Mesenchymal stem cell (in vitro differentiated cells and primary cell): ENCODE measurements at regions not wholly inside any gene's neighbourhood (a gene's known extent, or its start where the extent isn't known, plus 50 kb on each side); places are given as distances from the start of the nearest gene placed in this dataset.
A peak's percentile ranks its signal among the peaks of the same experiment; 100 is the strongest.
"Not testable (repeated sequence)": the region's sequence is repeated elsewhere in the genome, so short reads cannot be mapped to it uniquely, and the experiment has no call there.

ENCODE experiments used
- DNase-seq: peaks from one replicate; pipeline ENCODE4 v3.0.0-alpha.2; 2013
- H2AFZ ChIP-seq: one replicate; pipeline ENCODE4 v1.6.1; 2013; ENCODE audit warnings: low read depth, mild to moderate bottlenecking, control low read depth, inconsistent platforms, low read length, moderate library complexity
- H2AK5ac ChIP-seq: 2 replicates; pipeline ENCODE4 v1.6.1; 2013; ENCODE audit warnings: low read length, moderate library complexity, mild to moderate bottlenecking, inconsistent platforms; ENCODE audit not compliant: severe bottlenecking
- H2BK120ac ChIP-seq: one replicate; pipeline ENCODE4 v1.6.1; 2013; ENCODE audit warnings: low read depth, mild to moderate bottlenecking, inconsistent platforms, low read length, moderate library complexity
- H2BK12ac ChIP-seq, 2 experiments: one replicate each; pipeline ENCODE4 v1.6.1; 2013; ENCODE audit warnings: inconsistent platforms in 2 of 2, low read length in 2 of 2, mild to moderate bottlenecking in 2 of 2, moderate library complexity in 2 of 2, control low read depth in 1 of 2
- H2BK15ac ChIP-seq: one replicate; pipeline ENCODE4 v1.6.1; 2013; ENCODE audit warnings: mild to moderate bottlenecking, low read depth, inconsistent platforms; ENCODE audit not compliant: poor library complexity, severe bottlenecking
- H2BK5ac ChIP-seq: 2 replicates; pipeline ENCODE4 v1.6.1; 2013; ENCODE audit warnings: low read depth, mild to moderate bottlenecking, low read length, control low read depth, inconsistent platforms; ENCODE audit not compliant: poor library complexity, severe bottlenecking
- H3K14ac ChIP-seq, 2 experiments: one replicate each; pipeline ENCODE4 v1.6.1; 2013; ENCODE audit warnings: inconsistent platforms in 2 of 2, low read length in 2 of 2, control low read depth in 1 of 2, mild to moderate bottlenecking in 1 of 2, moderate library complexity in 1 of 2
- H3K18ac ChIP-seq, 2 experiments: one replicate each; pipeline ENCODE4 v1.6.1; 2013; ENCODE audit warnings: inconsistent platforms in 2 of 2, low read length in 2 of 2, control low read depth in 1 of 2, low read depth in 1 of 2, mild to moderate bottlenecking in 1 of 2
- H3K23ac ChIP-seq, 2 experiments: one replicate each; pipeline ENCODE4 v1.6.1; 2013; ENCODE audit warnings: inconsistent platforms in 2 of 2, low read length in 2 of 2, mild to moderate bottlenecking in 2 of 2, moderate library complexity in 2 of 2, control low read depth in 1 of 2
- H3K27ac ChIP-seq: 2 replicates; pipeline ENCODE4 v1.5.1; 2013; ENCODE audit warnings: mild to moderate bottlenecking, moderate library complexity, low read length, control low read depth, inconsistent platforms; ENCODE audit not compliant: poor library complexity, severe bottlenecking
- H3K27me3 ChIP-seq, 2 experiments: 2 replicates each; pipeline versions ENCODE4 v1.6.1 to v1.7.0; 2013; ENCODE audit warnings: low read length in 2 of 2, mild to moderate bottlenecking in 2 of 2, moderate library complexity in 2 of 2, control low read depth in 1 of 2, inconsistent platforms in 1 of 2; ENCODE audit not compliant: control insufficient read depth in 1 of 2, insufficient read depth in 1 of 2
- H3K36me3 ChIP-seq, 2 experiments: 2 replicates each; pipeline versions ENCODE4 v1.6.1 to v1.7.0; 2013; ENCODE audit warnings: low read length in 2 of 2, control low read depth in 1 of 2, inconsistent platforms in 1 of 2, low read depth in 1 of 2, mild to moderate bottlenecking in 1 of 2; ENCODE audit not compliant: insufficient read depth in 2 of 2, control insufficient read depth in 1 of 2
- H3K4ac ChIP-seq, 2 experiments: one replicate each; pipeline ENCODE4 v1.6.1; 2013; ENCODE audit warnings: inconsistent platforms in 2 of 2, low read length in 2 of 2, mild to moderate bottlenecking in 2 of 2, moderate library complexity in 2 of 2, control low read depth in 1 of 2, low read depth in 1 of 2
- H3K4me1 ChIP-seq: 2 replicates; pipeline ENCODE4 v1.6.1; 2013; ENCODE audit warnings: low read depth, low read length, control low read depth; ENCODE audit not compliant: control insufficient read depth, insufficient read depth
- H3K4me2 ChIP-seq: 2 replicates; pipeline ENCODE4 v1.6.1; 2013; ENCODE audit warnings: low read length, mild to moderate bottlenecking, inconsistent platforms; ENCODE audit not compliant: poor library complexity, severe bottlenecking
- H3K4me3 ChIP-seq, 2 experiments: 2 replicates each; pipeline versions ENCODE4 v1.5.1 to v1.7.0; 2013; ENCODE audit warnings: low read length in 2 of 2, mild to moderate bottlenecking in 2 of 2, control low read depth in 1 of 2, low read depth in 1 of 2; ENCODE audit not compliant: insufficient read depth in 1 of 2
- H3K79me1 ChIP-seq: replicated peaks from 2 replicates; pipeline ENCODE4 v1.6.1; 2013; ENCODE audit warnings: mild to moderate bottlenecking, control low read depth, low read length, inconsistent platforms; ENCODE audit not compliant: poor library complexity, severe bottlenecking
- H3K9ac ChIP-seq: 2 replicates; pipeline ENCODE4 v1.7.0; 2013; ENCODE audit warnings: mild to moderate bottlenecking, low read length, moderate library complexity
- H3K9me3 ChIP-seq: 2 replicates; pipeline ENCODE4 v1.7.0; 2013; ENCODE audit warnings: mild to moderate bottlenecking, low read length; ENCODE audit not compliant: control insufficient read depth
- H4K8ac ChIP-seq: one replicate; pipeline ENCODE4 v1.6.1; 2013; ENCODE audit warnings: inconsistent platforms, mild to moderate bottlenecking, low read length, moderate library complexity
- H4K91ac ChIP-seq: one replicate; pipeline ENCODE4 v1.6.1; 2013; ENCODE audit warnings: mild to moderate bottlenecking, low read length, inconsistent platforms
- WGBS: methylation state at CpG from one replicate; pipeline ENCODE4 v1.1.7; 2013; ENCODE audit warnings: mixed read lengths; 5-methylcytosine and 5-hydroxymethylcytosine counted together

- H3K36me3 ChIP-seq: no peaks in the 10 kb centered on the region
- H4K91ac ChIP-seq: no peak overlapping the region
- no peak overlapping the region for H2AK5ac ChIP-seq
- no peak overlapping the region for H3K18ac ChIP-seq
- H3K14ac ChIP-seq: no peak overlapping the region
- H2BK15ac ChIP-seq: no peak overlapping the region
- H3K27ac ChIP-seq: no peak overlapping the region
- WGBS: no CpG with 5 or more reads among the region's 1 CpG
- no peak overlapping the region for H3K23ac ChIP-seq
- no peak overlapping the region for H2BK5ac ChIP-seq
- H3K4ac ChIP-seq: no peak overlapping the region
- H3K4me3 ChIP-seq: no peak overlapping the region
- H2BK12ac ChIP-seq: no peak overlapping the region
- H2BK120ac ChIP-seq: no peak overlapping the region
- no peak overlapping the region for H3K4me2 ChIP-seq
- H3K9me3 ChIP-seq: no peaks in the 10 kb centered on the region
- H3K27me3 ChIP-seq: no peaks in the 10 kb centered on the region
- H3K9ac ChIP-seq: no peak overlapping the region
- no peaks in the 10 kb centered on the region for H3K4me1 ChIP-seq
- no peak for DNase-seq
- H2AFZ ChIP-seq: no peak overlapping the region
- H3K79me1 ChIP-seq: no peaks in the 10 kb centered on the region
- H4K8ac ChIP-seq: no peak overlapping the region
These were observed 154.9 kb downstream of the KDM5D start for GRCh38 chrY:19589664-19590063.

DNA sequence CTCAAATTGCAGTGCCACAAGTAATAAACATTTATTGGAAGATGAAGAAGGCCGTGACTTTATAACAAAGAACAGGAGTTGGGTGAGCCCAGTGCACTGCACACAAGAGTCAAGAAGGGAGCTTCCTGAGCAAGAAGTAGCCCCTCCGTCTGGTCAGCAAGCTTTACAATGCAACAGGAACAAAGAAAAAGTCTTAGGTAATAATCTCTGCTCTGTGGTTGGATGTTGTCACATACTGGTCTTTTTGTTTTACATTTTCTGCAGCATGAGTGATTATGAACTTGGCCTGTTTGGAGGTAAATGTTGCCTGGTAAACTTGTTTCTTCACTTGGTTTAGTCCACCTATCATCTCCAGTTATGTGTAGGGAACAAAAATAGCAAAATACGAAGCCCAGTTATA lies 157.2 kb downstream of the KDM5D start:
- H3K4me3 ChIP-seq: no peak overlapping the region
- H2BK5ac ChIP-seq: no peak overlapping the region
- 80% methylated on average over 1 of the region's 3 CpGs for WGBS

DNA sequence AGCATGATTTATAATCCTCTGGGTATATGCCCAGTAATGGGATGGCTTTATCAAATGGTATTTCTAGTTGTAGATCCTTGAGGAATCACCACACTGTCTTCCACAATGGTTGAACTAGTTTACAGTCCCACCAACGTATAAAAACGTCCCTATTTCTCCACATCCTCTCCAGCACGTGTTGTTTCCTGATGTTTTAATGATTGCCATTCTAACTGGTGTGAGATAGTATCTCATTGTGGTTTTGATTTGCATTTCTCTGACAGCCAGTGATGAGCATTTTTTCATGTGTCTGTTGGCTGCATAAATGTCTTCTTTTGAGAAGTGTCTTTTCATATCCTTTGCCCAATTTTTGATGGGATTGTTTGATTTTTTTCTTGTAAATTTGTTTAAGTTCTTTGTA lies 163.5 kb downstream of the KDM5D start:
- not testable (repeated sequence) for H3K4me3 ChIP-seq, H3K27ac ChIP-seq, H3K18ac ChIP-seq, H2AK5ac ChIP-seq, H3K4me2 ChIP-seq, H2BK12ac ChIP-seq, H3K36me3 ChIP-seq, DNase-seq, H3K4me1 ChIP-seq, H2BK15ac ChIP-seq, H3K9ac ChIP-seq, H3K9me3 ChIP-seq, H3K79me1 ChIP-seq, H3K27me3 ChIP-seq, H3K23ac ChIP-seq, H3K4ac ChIP-seq, H2BK5ac ChIP-seq, H4K8ac ChIP-seq, H3K14ac ChIP-seq, H2AFZ ChIP-seq, H2BK120ac ChIP-seq, H4K91ac ChIP-seq
- WGBS: 93% methylated on average over 1 of the region's 3 CpGs

More for the DNA sequence above, 157.2 kb downstream of the KDM5D start:
- Histone ChIP-seq H3K36me3 (no peaks in the 10 kb centered on the region), H3K9ac (no peak overlapping the region), H3K14ac (no peak overlapping the region), H3K79me1 (no peaks in the 10 kb centered on the region), H2BK120ac (no peak overlapping the region), H2BK12ac (no peak overlapping the region), H3K9me3 (no peaks in the 10 kb centered on the region), H2AFZ (no peak overlapping the region), H3K27ac (no peak overlapping the region), H2AK5ac (no peak overlapping the region), H3K23ac (no peak overlapping the region), H2BK15ac (no peak overlapping the region), H3K4me2 (no peak overlapping the region), H4K91ac (no peak overlapping the region), H3K4me1 (no peaks in the 10 kb centered on the region), H3K27me3 (no peaks in the 10 kb centered on the region), H3K4ac (no peak overlapping the region), H4K8ac (no peak overlapping the region), H3K18ac (no peak overlapping the region)
- DNase-seq: no peak

DNA sequence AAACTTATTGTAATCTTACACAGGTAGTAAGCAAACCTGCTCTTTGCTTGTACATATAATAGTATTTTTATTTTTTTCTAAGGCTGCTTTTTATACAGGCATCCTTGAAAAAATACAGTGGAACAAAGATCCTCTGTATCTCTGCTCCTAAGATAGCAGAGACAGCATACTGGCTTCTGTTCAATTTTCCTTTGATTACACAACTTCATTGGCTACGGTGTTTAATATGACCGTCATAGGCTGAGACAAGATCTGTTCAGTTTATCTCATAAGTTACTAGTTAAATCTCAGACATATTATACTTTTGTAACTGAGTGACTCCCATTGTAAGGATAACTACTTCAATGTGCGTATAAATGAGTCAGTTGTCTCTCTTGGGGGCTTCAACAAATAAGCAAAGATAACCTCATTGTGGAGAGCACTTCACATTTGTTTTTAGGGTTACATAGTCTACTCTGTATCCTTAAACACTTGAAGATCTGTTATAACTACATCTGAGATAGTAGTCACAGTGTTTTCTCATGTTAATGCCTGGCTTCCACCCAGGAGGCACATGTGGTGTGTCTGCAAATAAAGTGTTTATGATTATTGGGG lies 166.1 kb downstream of the KDM5D start:
- Histone ChIP-seq H3K79me1 (no peaks in the 10 kb centered on the region), H4K8ac (no peak overlapping the region), H2BK120ac (no peak overlapping the region), H3K27ac (peak overlapping the region; percentile 53), H2AK5ac (no peak overlapping the region), H2BK5ac (no peak overlapping the region), H4K91ac (no peak overlapping the region), H3K14ac (no peak overlapping the region), H3K4ac (no peak overlapping the region), H3K4me3 (no peak overlapping the region), H3K23ac (no peak overlapping the region), H3K4me2 (no peak overlapping the region), H3K9ac (no peak overlapping the region), H3K27me3 (no peaks in the 10 kb centered on the region), H3K4me1 (peaks cover 1% of the 10 kb centered on the region), H3K36me3 (no peaks in the 10 kb centered on the region), H2BK12ac (no peak overlapping the region), H2AFZ (no peak overlapping the region), H2BK15ac (no peak overlapping the region), H3K9me3 (no peaks in the 10 kb centered on the region), H3K18ac (no peak overlapping the region)
- no CpG with 5 or more reads among the region's 3 CpGs for WGBS
- DNase-seq: peak; percentile 12
